ENCODE measurements at regions not wholly inside any gene's neighbourhood (a gene's known extent, or its start where the extent isn't known, plus 50 kb on each side); places are given as distances from the start of the nearest gene placed in this dataset.

- Histone ChIP-seq H3K27me3 (replicated peaks; ENCODE audit: control insufficient read depth, insufficient read depth, low read length) (no peaks in the 10 kb centered on the region), H3K4me3 (replicated peaks; ENCODE audit: low read depth, low read length) (no peak overlapping the region), H3K36me3 (ENCODE audit: control insufficient read depth, insufficient read depth, low read length) (no peaks in the 10 kb centered on the region)
- no peak for TF ChIP-seq CTCF (IDR thresholded peaks at IDR 0.05; ENCODE audit: insufficient read depth, low read length, poor library complexity, severe bottlenecking)
- DNase-seq (ENCODE audit: extremely low read depth, insufficient read length): no peak
These were observed 408.2 kb upstream of the HNRNPA3 start for GRCh38 chr2:176804392-176804791.

GRCh38 chr2:176805345-176805744, 407.2 kb upstream of the HNRNPA3 start:
- H3K36me3 ChIP-seq (ENCODE audit: control insufficient read depth, insufficient read depth, low read length): no peaks in the 10 kb centered on the region
- H3K27me3 ChIP-seq (replicated peaks; ENCODE audit: control insufficient read depth, insufficient read depth, low read length): no peaks in the 10 kb centered on the region
- no peak for TF ChIP-seq CTCF (IDR thresholded peaks at IDR 0.05; ENCODE audit: insufficient read depth, low read length, poor library complexity, severe bottlenecking)
- H3K4me3 ChIP-seq (replicated peaks; ENCODE audit: low read depth, low read length): no peak overlapping the region
- no peak for DNase-seq (ENCODE audit: extremely low read depth, insufficient read length)

- Histone ChIP-seq H3K27me3 (replicated peaks; ENCODE audit: control insufficient read depth, insufficient read depth, low read length) (no peaks in the 10 kb centered on the region), H3K36me3 (ENCODE audit: control insufficient read depth, insufficient read depth, low read length) (no peaks in the 10 kb centered on the region), H3K4me3 (replicated peaks; ENCODE audit: low read depth, low read length) (no peak overlapping the region)
- no peak for TF ChIP-seq CTCF (IDR thresholded peaks at IDR 0.05; ENCODE audit: insufficient read depth, low read length, poor library complexity, severe bottlenecking)
- DNase-seq (ENCODE audit: extremely low read depth, insufficient read length): no peak
These were observed 400.3 kb upstream of the HNRNPA3 start for GRCh38 chr2:176812246-176812775.

- Histone ChIP-seq H3K36me3 (ENCODE audit: control insufficient read depth, insufficient read depth, low read length) (no peaks in the 10 kb centered on the region), H3K4me3 (replicated peaks; ENCODE audit: low read depth, low read length) (no peak overlapping the region), H3K27me3 (replicated peaks; ENCODE audit: control insufficient read depth, insufficient read depth, low read length) (no peaks in the 10 kb centered on the region)
- no peak for DNase-seq (ENCODE audit: extremely low read depth, insufficient read length)
- TF ChIP-seq CTCF (IDR thresholded peaks at IDR 0.05; ENCODE audit: insufficient read depth, low read length, poor library complexity, severe bottlenecking): no peak
These were observed 399.4 kb upstream of the HNRNPA3 start for GRCh38 chr2:176813156-176813555.

GRCh38 chr2:176813621-176814049, 399.0 kb upstream of the HNRNPA3 start:
- no peak for TF ChIP-seq CTCF (IDR thresholded peaks at IDR 0.05; ENCODE audit: insufficient read depth, low read length, poor library complexity, severe bottlenecking)
- Histone ChIP-seq H3K36me3 (ENCODE audit: control insufficient read depth, insufficient read depth, low read length) (no peaks in the 10 kb centered on the region), H3K4me3 (replicated peaks; ENCODE audit: low read depth, low read length) (no peak overlapping the region), H3K27me3 (replicated peaks; ENCODE audit: control insufficient read depth, insufficient read depth, low read length) (no peaks in the 10 kb centered on the region)
- no peak for DNase-seq (ENCODE audit: extremely low read depth, insufficient read length)

- TF ChIP-seq CTCF (IDR thresholded peaks at IDR 0.05; ENCODE audit: insufficient read depth, low read length, poor library complexity, severe bottlenecking): no peak
- Histone ChIP-seq H3K27me3 (replicated peaks; ENCODE audit: control insufficient read depth, insufficient read depth, low read length) (no peaks in the 10 kb centered on the region), H3K4me3 (replicated peaks; ENCODE audit: low read depth, low read length) (no peak overlapping the region), H3K36me3 (ENCODE audit: control insufficient read depth, insufficient read depth, low read length) (no peaks in the 10 kb centered on the region)
- DNase-seq (ENCODE audit: extremely low read depth, insufficient read length): no peak
These were observed 398.3 kb upstream of the HNRNPA3 start for GRCh38 chr2:176814274-176814673.

All from GM06990 (cell line).